ENCODE measurements at regions not wholly inside any gene's neighbourhood (a gene's known extent, or its start where the extent isn't known, plus 50 kb on each side); places are given as distances from the start of the nearest gene placed in this dataset.
"Not testable (repeated sequence)": the region's sequence is repeated elsewhere in the genome, so short reads cannot be mapped to it uniquely, and the experiment has no call there.

GRCh38 chr1:112105557-112105956 is 116.1 kb upstream of the KCND3 start:
- DNase-seq, result no peak

GRCh38 chr1:112110031-112110430 is 120.6 kb upstream of the KCND3 start:
- no peak for DNase-seq

- DNase-seq, result no peak
Observed at GRCh38 chr1:112111734-112112133, 122.3 kb upstream of the KCND3 start.

- no peak for DNase-seq
Observed at GRCh38 chr1:112114540-112114939, 125.1 kb upstream of the KCND3 start.

GRCh38 chr1:112126598-112126997 is 137.1 kb upstream of the KCND3 start:
- no peak for DNase-seq

GRCh38 chr1:112127606-112128005 is 138.1 kb upstream of the KCND3 start:
- DNase-seq, result not testable (repeated sequence)

- no peak for DNase-seq
Observed at GRCh38 chr1:112133487-112133886, 144.0 kb upstream of the KCND3 start.

GRCh38 chr1:112140743-112141142 is 151.3 kb upstream of the KCND3 start:
- no peak for DNase-seq

GRCh38 chr1:112141301-112141700 is 151.8 kb upstream of the KCND3 start:
- no peak for DNase-seq

- DNase-seq, result no peak
Observed at GRCh38 chr1:112141923-112142322, 152.5 kb upstream of the KCND3 start.

- no peak for DNase-seq
Observed at GRCh38 chr1:112143871-112144441, 154.5 kb upstream of the KCND3 start.

- no peak for DNase-seq
Observed at GRCh38 chr1:112144733-112145426, 155.4 kb upstream of the KCND3 start.

GRCh38 chr1:112146201-112146715 is 156.8 kb upstream of the KCND3 start:
- DNase-seq, result no peak

- not testable (repeated sequence) for DNase-seq
Observed at GRCh38 chr1:112160214-112160613, 170.7 kb upstream of the KCND3 start.

- DNase-seq, result no peak
Observed at GRCh38 chr1:112165375-112165774, 175.9 kb upstream of the KCND3 start.

- no peak for DNase-seq
Observed at GRCh38 chr1:112169517-112169916, 180.0 kb upstream of the KCND3 start.

GRCh38 chr1:112172294-112172882 is 182.9 kb upstream of the KCND3 start:
- no peak for DNase-seq

- DNase-seq, result no peak
Observed at GRCh38 chr1:112177314-112177713, 187.8 kb upstream of the KCND3 start.

- DNase-seq, result no peak
Observed at GRCh38 chr1:112188611-112189010, 199.1 kb upstream of the KCND3 start.

GRCh38 chr1:112196008-112196588 is 199.9 kb upstream of the CTTNBP2NL start:
- no peak for DNase-seq

- DNase-seq, result no peak
Observed at GRCh38 chr1:112196731-112197130, 199.3 kb upstream of the CTTNBP2NL start.

- DNase-seq, result no peak
Observed at GRCh38 chr1:112209493-112209892, 186.5 kb upstream of the CTTNBP2NL start.

GRCh38 chr1:112219267-112219666 is 176.7 kb upstream of the CTTNBP2NL start:
- no peak for DNase-seq

- DNase-seq, result no peak
Observed at GRCh38 chr1:112230232-112230631, 165.8 kb upstream of the CTTNBP2NL start.

Data from stimulated activated naive CD4-positive, alpha-beta T cell (primary cell).